WTC11 (cell line): ENCODE measurements at regions not wholly inside any gene's neighbourhood (a gene's known extent, or its start where the extent isn't known, plus 50 kb on each side); places are given as distances from the start of the nearest gene placed in this dataset.

Experiments used
- ATAC-seq: fragments of 200-7000 bp; cut with Tn5 transposase; 2 replicates; pipeline ENCODE4 v1.10.0; 2021; ENCODE audit warnings: mild to moderate bottlenecking, moderate library complexity
- CTCF ChIA-PET: fragments of 300-600 bp; sonication (Branson Sonifier 250); formaldehyde crosslinking; loops from one replicate; lab custom pipeline; 2021; ENCODE audit warnings: antibody characterized with exemption; lab: Charles Lee
- POLR2A ChIA-PET: fragments of 350-600 bp; sonication (Branson Sonifier 250); formaldehyde crosslinking; loops from one replicate; lab custom pipeline; 2021; ENCODE audit warnings: antibody characterized with exemption; lab: Charles Lee
- DNase-seq: peaks from one replicate; pipeline ENCODE4 v3.0.0; 2021; ENCODE audit warnings: low spot score
- H3K27ac Mint-ChIP-seq: 2 replicates; pipeline ENCODE4 v1.8.0; 2021; ENCODE audit warnings: mixed read lengths
- H3K27me3 Mint-ChIP-seq: 2 replicates; pipeline ENCODE4 v1.8.0; 2021; ENCODE audit warnings: low read depth, mild to moderate bottlenecking, moderate library complexity, mixed read lengths
- H3K36me3 Mint-ChIP-seq: 2 replicates; pipeline ENCODE4 v1.8.0; 2021; ENCODE audit warnings: mixed read lengths
- H3K4me1 Mint-ChIP-seq: 2 replicates; pipeline ENCODE4 v1.8.0; 2022; ENCODE audit warnings: mixed read lengths
- H3K4me3 Mint-ChIP-seq: 2 replicates; pipeline ENCODE4 v1.8.0; 2021; ENCODE audit warnings: mild to moderate bottlenecking, moderate library complexity, mixed read lengths
- H3K9me3 Mint-ChIP-seq: 2 replicates; pipeline ENCODE4 v1.8.0; 2021; ENCODE audit warnings: mixed read lengths
- ERG ChIP-seq: fragments of 250-450 bp; sonication (Bioruptor Pico); IDR thresholded peaks from 2 replicates; pipeline ENCODE4 v1.8.0; 2021; ENCODE audit warnings: mild to moderate bottlenecking
- ETV6 ChIP-seq: sonication (generic); formaldehyde crosslinking; IDR thresholded peaks from 2 replicates; pipeline ENCODE4 v1.8.1; 2022; ENCODE audit warnings: mild to moderate bottlenecking, missing genetic modification reagents
- FOXJ3 ChIP-seq: sonication (generic); formaldehyde crosslinking; IDR thresholded peaks from 2 replicates; pipeline ENCODE4 v1.9.0; 2021; ENCODE audit warnings: missing genetic modification reagents, mild to moderate bottlenecking, borderline replicate concordance
- FOXK1 ChIP-seq: sonication (generic); formaldehyde crosslinking; IDR thresholded peaks from 2 replicates; pipeline ENCODE4 v1.8.0; 2022; ENCODE audit warnings: mild to moderate bottlenecking, moderate library complexity, missing genetic modification reagents
- GABPB1 ChIP-seq: sonication (generic); formaldehyde crosslinking; IDR thresholded peaks from 2 replicates; pipeline ENCODE4 v1.8.1; 2023; ENCODE audit warnings: mild to moderate bottlenecking, missing genetic modification reagents
- IRF1 ChIP-seq: sonication (generic); formaldehyde crosslinking; IDR thresholded peaks from 2 replicates; pipeline ENCODE4 v1.8.0; 2023; ENCODE audit warnings: missing genetic modification reagents
- JUN ChIP-seq: sonication (generic); formaldehyde crosslinking; IDR thresholded peaks from 2 replicates; pipeline ENCODE4 v1.8.0; 2023; ENCODE audit warnings: mild to moderate bottlenecking, missing genetic modification reagents
- MLX ChIP-seq: sonication (generic); formaldehyde crosslinking; IDR thresholded peaks from 2 replicates; pipeline ENCODE4 v1.8.1; 2023; ENCODE audit warnings: mild to moderate bottlenecking, missing genetic modification reagents, moderate library complexity
- NFE2L1 ChIP-seq: sonication (generic); formaldehyde crosslinking; IDR thresholded peaks from 2 replicates; pipeline ENCODE4 v1.8.1; 2023; ENCODE audit warnings: missing genetic modification reagents
- PRRX2 ChIP-seq: fragments of 250-450 bp; sonication (Bioruptor Pico); IDR thresholded peaks from 2 replicates; pipeline ENCODE4 v1.8.0; 2021; ENCODE audit warnings: mild to moderate bottlenecking
- TEAD1 ChIP-seq: sonication (generic); formaldehyde crosslinking; IDR thresholded peaks from 2 replicates; pipeline ENCODE4 v1.8.0; 2022; ENCODE audit warnings: mild to moderate bottlenecking, missing genetic modification reagents
- ZNF263 ChIP-seq: sonication (generic); formaldehyde crosslinking; IDR thresholded peaks from 2 replicates; pipeline ENCODE4 v1.8.1; 2022; ENCODE audit warnings: low read depth, mild to moderate bottlenecking, moderate library complexity, missing genetic modification reagents
- ZNF317 ChIP-seq: sonication (generic); formaldehyde crosslinking; IDR thresholded peaks from 2 replicates; pipeline ENCODE4 v1.8.1; 2023; ENCODE audit warnings: low read depth, mild to moderate bottlenecking, moderate library complexity, missing genetic modification reagents, borderline replicate concordance
- ZNF423 ChIP-seq: fragments of 250-450 bp; sonication (Bioruptor Pico); IDR thresholded peaks from 2 replicates; pipeline ENCODE4 v2.1.2; 2022; ENCODE audit warnings: mild to moderate bottlenecking, moderate library complexity
- TF ChIP-seq, protein P1 (sequence below): fragments of 200-600 bp; IDR thresholded peaks from 2 replicates; pipeline ENCODE4 v1.8.0; 2022; ENCODE audit warnings: antibody characterized with exemption
- TF ChIP-seq, protein P2 (sequence below): sonication (generic); formaldehyde crosslinking; IDR thresholded peaks from 2 replicates; pipeline ENCODE4 v1.8.1; 2023; ENCODE audit warnings: mild to moderate bottlenecking, missing genetic modification reagents
- TF ChIP-seq, protein P3 (sequence below): sonication (generic); formaldehyde crosslinking; IDR thresholded peaks from 2 replicates; pipeline ENCODE4 v1.8.1; 2022; ENCODE audit warnings: mild to moderate bottlenecking, missing genetic modification reagents, moderate library complexity, borderline replicate concordance

DNA sequence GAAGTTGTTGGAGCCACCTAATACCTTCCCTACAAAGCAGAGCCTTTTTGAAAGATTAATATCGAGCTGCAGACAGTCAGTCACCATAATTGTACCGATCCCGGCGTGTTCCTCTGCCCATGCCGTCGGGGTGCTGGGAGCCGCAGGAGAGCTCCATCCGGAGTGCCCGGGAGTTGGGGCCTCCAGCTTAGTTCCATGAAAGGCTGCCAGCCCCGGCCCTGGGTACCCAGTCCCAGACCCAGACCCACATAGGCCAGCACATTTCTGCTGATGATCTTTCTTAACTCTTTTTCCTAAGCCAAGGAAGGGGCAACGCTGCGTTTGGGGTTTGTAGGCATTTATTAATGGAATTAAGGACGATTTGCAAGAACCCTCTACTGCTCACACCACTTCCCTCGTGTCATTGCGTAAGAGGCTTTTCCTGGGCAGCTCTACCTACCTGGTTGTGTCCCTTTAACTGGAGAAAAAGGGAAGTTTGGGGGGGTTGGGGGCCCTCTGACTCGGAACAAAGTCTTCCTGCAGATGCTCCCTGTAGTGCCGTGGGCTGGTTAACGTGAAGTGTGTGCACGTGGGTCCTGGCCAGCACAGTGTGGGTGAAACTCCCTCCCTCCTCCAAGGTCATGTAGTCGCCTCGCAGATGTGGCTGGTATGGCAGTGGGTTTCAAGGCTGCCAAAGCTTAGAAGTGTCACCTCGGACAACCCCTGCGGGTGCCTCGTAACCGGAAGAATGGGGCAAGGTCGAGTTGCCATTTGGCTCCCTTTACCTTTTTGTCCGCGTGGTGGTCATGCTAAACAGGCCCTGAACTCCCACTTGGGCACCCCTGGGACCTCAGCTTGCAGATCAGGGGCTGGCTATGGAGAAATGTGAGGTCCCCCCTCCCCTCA, 54.3 kb upstream of the APCDD1L start:
- Mint-ChIP-seq H3K9me3 (no peaks in the 10 kb centered on the region), H3K4me3 (no peak overlapping the region), H3K27me3 (no peaks in the 10 kb centered on the region; the same call in 1 of the 2 replicates), H3K36me3 (no peaks in the 10 kb centered on the region), H3K4me1 (no peaks in the 10 kb centered on the region), H3K27ac (no peak overlapping the region)
- ATAC-seq: no peak
- CTCF ChIA-PET: no interaction called here
- no peak for TF ChIP-seq ZNF263 (CRISPR knock-in tag)
- TF ChIP-seq ZNF317 (CRISPR knock-in tag): no peak
- TF ChIP-seq ERG (CRISPR knock-in tag): no peak
- no peak for TF ChIP-seq GABPB1 (CRISPR knock-in tag)
- no peak for TF ChIP-seq ZNF423
- TF ChIP-seq, protein P1, sequence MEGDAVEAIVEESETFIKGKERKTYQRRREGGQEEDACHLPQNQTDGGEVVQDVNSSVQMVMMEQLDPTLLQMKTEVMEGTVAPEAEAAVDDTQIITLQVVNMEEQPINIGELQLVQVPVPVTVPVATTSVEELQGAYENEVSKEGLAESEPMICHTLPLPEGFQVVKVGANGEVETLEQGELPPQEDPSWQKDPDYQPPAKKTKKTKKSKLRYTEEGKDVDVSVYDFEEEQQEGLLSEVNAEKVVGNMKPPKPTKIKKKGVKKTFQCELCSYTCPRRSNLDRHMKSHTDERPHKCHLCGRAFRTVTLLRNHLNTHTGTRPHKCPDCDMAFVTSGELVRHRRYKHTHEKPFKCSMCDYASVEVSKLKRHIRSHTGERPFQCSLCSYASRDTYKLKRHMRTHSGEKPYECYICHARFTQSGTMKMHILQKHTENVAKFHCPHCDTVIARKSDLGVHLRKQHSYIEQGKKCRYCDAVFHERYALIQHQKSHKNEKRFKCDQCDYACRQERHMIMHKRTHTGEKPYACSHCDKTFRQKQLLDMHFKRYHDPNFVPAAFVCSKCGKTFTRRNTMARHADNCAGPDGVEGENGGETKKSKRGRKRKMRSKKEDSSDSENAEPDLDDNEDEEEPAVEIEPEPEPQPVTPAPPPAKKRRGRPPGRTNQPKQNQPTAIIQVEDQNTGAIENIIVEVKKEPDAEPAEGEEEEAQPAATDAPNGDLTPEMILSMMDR: no peak
- no peak for TF ChIP-seq TEAD1 (CRISPR knock-in tag)
- TF ChIP-seq FOXJ3: no peak
- no peak for TF ChIP-seq ETV6 (CRISPR knock-in tag)
- TF ChIP-seq, protein P2, sequence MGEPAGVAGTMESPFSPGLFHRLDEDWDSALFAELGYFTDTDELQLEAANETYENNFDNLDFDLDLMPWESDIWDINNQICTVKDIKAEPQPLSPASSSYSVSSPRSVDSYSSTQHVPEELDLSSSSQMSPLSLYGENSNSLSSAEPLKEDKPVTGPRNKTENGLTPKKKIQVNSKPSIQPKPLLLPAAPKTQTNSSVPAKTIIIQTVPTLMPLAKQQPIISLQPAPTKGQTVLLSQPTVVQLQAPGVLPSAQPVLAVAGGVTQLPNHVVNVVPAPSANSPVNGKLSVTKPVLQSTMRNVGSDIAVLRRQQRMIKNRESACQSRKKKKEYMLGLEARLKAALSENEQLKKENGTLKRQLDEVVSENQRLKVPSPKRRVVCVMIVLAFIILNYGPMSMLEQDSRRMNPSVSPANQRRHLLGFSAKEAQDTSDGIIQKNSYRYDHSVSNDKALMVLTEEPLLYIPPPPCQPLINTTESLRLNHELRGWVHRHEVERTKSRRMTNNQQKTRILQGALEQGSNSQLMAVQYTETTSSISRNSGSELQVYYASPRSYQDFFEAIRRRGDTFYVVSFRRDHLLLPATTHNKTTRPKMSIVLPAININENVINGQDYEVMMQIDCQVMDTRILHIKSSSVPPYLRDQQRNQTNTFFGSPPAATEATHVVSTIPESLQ (CRISPR knock-in tag): no peak
- no peak for TF ChIP-seq NFE2L1 (CRISPR knock-in tag)
- no peak for TF ChIP-seq PRRX2 (CRISPR knock-in tag)
- no peak for TF ChIP-seq JUN
- no peak for TF ChIP-seq MLX (CRISPR knock-in tag)
- no peak for TF ChIP-seq FOXK1 (CRISPR knock-in tag)
- TF ChIP-seq, protein P3, sequence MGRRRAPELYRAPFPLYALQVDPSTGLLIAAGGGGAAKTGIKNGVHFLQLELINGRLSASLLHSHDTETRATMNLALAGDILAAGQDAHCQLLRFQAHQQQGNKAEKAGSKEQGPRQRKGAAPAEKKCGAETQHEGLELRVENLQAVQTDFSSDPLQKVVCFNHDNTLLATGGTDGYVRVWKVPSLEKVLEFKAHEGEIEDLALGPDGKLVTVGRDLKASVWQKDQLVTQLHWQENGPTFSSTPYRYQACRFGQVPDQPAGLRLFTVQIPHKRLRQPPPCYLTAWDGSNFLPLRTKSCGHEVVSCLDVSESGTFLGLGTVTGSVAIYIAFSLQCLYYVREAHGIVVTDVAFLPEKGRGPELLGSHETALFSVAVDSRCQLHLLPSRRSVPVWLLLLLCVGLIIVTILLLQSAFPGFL (CRISPR knock-in tag): no peak
- no peak for TF ChIP-seq IRF1
- DNase-seq: peak; percentile 6
- POLR2A ChIA-PET: no interaction called here
